SK-N-SH (cell line): ENCODE measurements at regions not wholly inside any gene's neighbourhood (a gene's known extent, or its start where the extent isn't known, plus 50 kb on each side); places are given as distances from the start of the nearest gene placed in this dataset.

Experiments
- CTCF ChIA-PET: fragments of 300-600, 350-600 bp; formaldehyde crosslinking; extraction: SDS; loops from one replicate; lab custom pipeline; 2021; lab: Yijun Ruan, JAX
- POLR2A ChIA-PET: fragments of 350-600 bp; sonication (Branson Sonifier 250); formaldehyde crosslinking; extraction: SDS; loops from one replicate; lab custom pipeline; 2020; ENCODE audit warnings: antibody characterized with exemption, inconsistent platforms; lab: Yijun Ruan, JAX
- DNase-seq: peaks from one replicate; pipeline ENCODE4 v3.0.0; 2012
- H2AFZ ChIP-seq: fragments of 200-600 bp; sonication (generic); 2 replicates; pipeline ENCODE4 v1.8.1; 2016; ENCODE audit warnings: antibody characterized with exemption, mild to moderate bottlenecking, low read depth
- H3F3A ChIP-seq: fragments of 200-600 bp; sonication (generic); replicated peaks from 2 replicates; pipeline ENCODE3; 2016; ENCODE audit warnings: antibody characterized with exemption, mild to moderate bottlenecking; ENCODE audit not compliant: insufficient read depth
- H3K27ac ChIP-seq, 2 experiments: fragments of 200-500 bp in 1 of 2; fragments of 200-600 bp in 1 of 2; sonication (Bioruptor generic) in 1 of 2; sonication (generic), shearing (Covaris generic) in 1 of 2; 2 replicates each; pipeline versions ENCODE4 v1.5.1 to v1.6.1; 2014 to 2016; ENCODE audit warnings: low read depth in 2 of 2, inconsistent platforms in 1 of 2, low read length in 1 of 2, mild to moderate bottlenecking in 1 of 2, mixed read lengths in 1 of 2
- H3K27me3 ChIP-seq: fragments of 200-600 bp; sonication (generic), shearing (Covaris generic); 2 replicates; pipeline ENCODE4 v1.6.1; 2016; ENCODE audit warnings: mixed run types; ENCODE audit not compliant: insufficient read depth
- H3K36me3 ChIP-seq, 2 experiments: fragments of 200-500 bp in 1 of 2; fragments of 200-600 bp in 1 of 2; sonication (Bioruptor generic) in 1 of 2; sonication (generic) in 1 of 2; replicated peaks in 1 of 2; 2 replicates each; pipeline versions ENCODE3 to v1.5.1; 2014 to 2016; ENCODE audit warnings: low read length in 1 of 2, mild to moderate bottlenecking in 1 of 2; ENCODE audit not compliant: insufficient read depth in 2 of 2, control insufficient read depth in 1 of 2
- H3K4me1 ChIP-seq, 2 experiments: fragments of 200-500 bp in 1 of 2; fragments of 200-600 bp in 1 of 2; sonication (Bioruptor generic) in 1 of 2; sonication (generic), shearing (Covaris generic) in 1 of 2; 2 replicates each; pipeline versions ENCODE4 v1.5.1 to v1.6.1; 2014 to 2016; ENCODE audit warnings: low read depth in 1 of 2, low read length in 1 of 2, mixed run types in 1 of 2; ENCODE audit not compliant: insufficient read depth in 2 of 2, control insufficient read depth in 1 of 2
- H3K4me2 ChIP-seq: fragments of 200-600 bp; sonication (generic), shearing (Covaris generic); 2 replicates; pipeline ENCODE4 v1.6.1; 2017; ENCODE audit warnings: mixed run types
- H3K4me3 ChIP-seq, 2 experiments: fragments of 200-500 bp in 1 of 2; fragments of 200-600 bp in 1 of 2; sonication (Bioruptor generic) in 1 of 2; sonication (generic), shearing (Covaris generic) in 1 of 2; 2 replicates each; pipeline versions ENCODE4 v1.5.1 to v1.8.1; 2014 to 2016; ENCODE audit warnings: low read depth in 2 of 2, inconsistent platforms in 1 of 2, low read length in 1 of 2, mild to moderate bottlenecking in 1 of 2, mixed read lengths in 1 of 2, moderate library complexity in 1 of 2
- H3K79me2 ChIP-seq: fragments of 200-600 bp; sonication (generic); 2 replicates; pipeline ENCODE4 v1.8.1; 2017; ENCODE audit warnings: mild to moderate bottlenecking; ENCODE audit not compliant: insufficient read depth
- H3K9ac ChIP-seq: fragments of 200-600 bp; sonication (generic); 2 replicates; pipeline ENCODE4 v1.6.1; 2017; ENCODE audit warnings: mixed run types
- H3K9me2 ChIP-seq: fragments of 200-600 bp; sonication (generic); 2 replicates; pipeline ENCODE4 v1.6.1; 2017; ENCODE audit warnings: mixed run types
- H3K9me3 ChIP-seq: fragments of 200-600 bp; sonication (generic); 2 replicates; pipeline ENCODE4 v1.6.1; 2017; ENCODE audit warnings: mixed run types, mild to moderate bottlenecking, moderate library complexity
- H4K20me1 ChIP-seq: fragments of 200-600 bp; sonication (generic); 2 replicates; pipeline ENCODE4 v1.6.1; 2017; ENCODE audit warnings: mild to moderate bottlenecking, mixed run types; ENCODE audit not compliant: insufficient read depth
- GABPA ChIP-seq: IDR thresholded peaks from 2 replicates; pipeline ENCODE4 v1.4.0; 2012; ENCODE audit warnings: low read depth, mild to moderate bottlenecking
- JUND ChIP-seq: IDR thresholded peaks from 2 replicates; pipeline ENCODE4 v1.4.0; 2012
- MEF2A ChIP-seq: IDR thresholded peaks from 2 replicates; pipeline ENCODE4 v1.4.0; 2012; ENCODE audit warnings: low read depth, borderline replicate concordance
- NRF1 ChIP-seq: IDR thresholded peaks from 2 replicates; pipeline ENCODE4 v1.6.1; 2012; ENCODE audit warnings: low read depth, mild to moderate bottlenecking, low read length
- RAD21 ChIP-seq: IDR thresholded peaks from 2 replicates; pipeline ENCODE4 v1.6.1; 2012; ENCODE audit warnings: mild to moderate bottlenecking, low read length
- REST ChIP-seq: IDR thresholded peaks from 2 replicates; pipeline ENCODE4 v1.6.1; 2012; ENCODE audit warnings: mild to moderate bottlenecking, low read depth, low read length, moderate library complexity
- TAF1 ChIP-seq: IDR thresholded peaks from 2 replicates; pipeline ENCODE4 v1.6.1; 2012; ENCODE audit warnings: low read depth, mild to moderate bottlenecking, low read length, moderate library complexity, borderline replicate concordance
- TEAD4 ChIP-seq: IDR thresholded peaks from 2 replicates; pipeline ENCODE4 v1.4.0; 2012; ENCODE audit warnings: mild to moderate bottlenecking, borderline replicate concordance; ENCODE audit not compliant: insufficient read depth
- USF1 ChIP-seq: IDR thresholded peaks from 2 replicates; pipeline ENCODE4 v1.4.0; 2012; ENCODE audit warnings: low read depth, borderline replicate concordance
- YY1 ChIP-seq: IDR thresholded peaks from 2 replicates; pipeline ENCODE4 v1.4.0; 2012; ENCODE audit warnings: low read depth, mild to moderate bottlenecking
- WGBS: methylation state at CpG from one replicate; pipeline ENCODE4 v1.1.6; 2017; ENCODE audit warnings: low lambda C conversion rate; 5-methylcytosine and 5-hydroxymethylcytosine counted together

- Histone ChIP-seq H3K9ac (no peak overlapping the region), H3K9me3 (no peaks in the 10 kb centered on the region), H4K20me1 (no peaks in the 10 kb centered on the region), H3K9me2 (no peaks in the 10 kb centered on the region), H3F3A (no peaks in the 10 kb centered on the region), H3K36me3 (no peaks in the 10 kb centered on the region), H2AFZ (no peak overlapping the region), H3K79me2 (no peaks in the 10 kb centered on the region), H3K4me3 (no peak overlapping the region), H3K4me2 (no peak overlapping the region), H3K27ac (no peak overlapping the region), H3K4me1 (no peaks in the 10 kb centered on the region), H3K27me3 (no peaks in the 10 kb centered on the region)
- ChIA-PET POLR2A (no interaction called here), CTCF (interaction anchor here (1.3 kb wide), 1 partner anchor 10 kb away, joined by 4 read pairs; no protein-coding TSS in a partner anchor)
- TF ChIP-seq GABPA = no peak
- no peak for TF ChIP-seq JUND
- TF ChIP-seq TEAD4 = no peak
- no peak for TF ChIP-seq TAF1
- TF ChIP-seq YY1 = no peak
- no peak for TF ChIP-seq USF1
- no peak for TF ChIP-seq REST
- TF ChIP-seq NRF1 = no peak
- WGBS = 54% methylated on average over 4 of the region's 4 CpGs
- no peak for DNase-seq
These were observed 98.3 kb downstream of the SLITRK5 start for GRCh38 chr13:87769445-87769844.

- Histone ChIP-seq H3K9ac (no peak overlapping the region), H3K4me2 (no peak overlapping the region), H3K79me2 (no peaks in the 10 kb centered on the region), H3K4me1 (no peaks in the 10 kb centered on the region), H3F3A (no peaks in the 10 kb centered on the region), H2AFZ (no peak overlapping the region), H3K4me3 (no peak overlapping the region), H3K27ac (no peak overlapping the region), H3K9me2 (no peaks in the 10 kb centered on the region), H3K9me3 (no peaks in the 10 kb centered on the region), H4K20me1 (no peaks in the 10 kb centered on the region), H3K27me3 (no peaks in the 10 kb centered on the region), H3K36me3 (no peaks in the 10 kb centered on the region)
- POLR2A ChIA-PET = no interaction called here
- WGBS = 22% methylated on average over 3 of the region's 3 CpGs
- CTCF ChIA-PET = no interaction called here
- TF ChIP-seq MEF2A (no peak), RAD21 (peak; percentile 25; the same call in 1 of the 2 replicates)
- no peak for DNase-seq
These were observed 106.2 kb downstream of the SLITRK5 start for GRCh38 chr13:87777387-87777786.
